ENCODE measurements at regions not wholly inside any gene's neighbourhood (a gene's known extent, or its start where the extent isn't known, plus 50 kb on each side); places are given as distances from the start of the nearest gene placed in this dataset.

- Histone ChIP-seq H3K4me1 (replicated peaks in 1 of 2) (no peaks in the 10 kb centered on the region), H3K27ac (no peak overlapping the region), H3K36me3 (replicated peaks in 1 of 2) (no peaks in the 10 kb centered on the region), H3K4me3 (no peak overlapping the region), H3K27me3 (no peaks in the 10 kb centered on the region), H3K9me3 (replicated peaks in 1 of 3) (no peaks in the 10 kb centered on the region)
- intact Hi-C loops (cut with DNase I): no loop called here
- WGBS, 4 donors: 50 to 60% (median 55%) methylated on average over 1 of the region's 1 CpG
- TF ChIP-seq, protein P1, sequence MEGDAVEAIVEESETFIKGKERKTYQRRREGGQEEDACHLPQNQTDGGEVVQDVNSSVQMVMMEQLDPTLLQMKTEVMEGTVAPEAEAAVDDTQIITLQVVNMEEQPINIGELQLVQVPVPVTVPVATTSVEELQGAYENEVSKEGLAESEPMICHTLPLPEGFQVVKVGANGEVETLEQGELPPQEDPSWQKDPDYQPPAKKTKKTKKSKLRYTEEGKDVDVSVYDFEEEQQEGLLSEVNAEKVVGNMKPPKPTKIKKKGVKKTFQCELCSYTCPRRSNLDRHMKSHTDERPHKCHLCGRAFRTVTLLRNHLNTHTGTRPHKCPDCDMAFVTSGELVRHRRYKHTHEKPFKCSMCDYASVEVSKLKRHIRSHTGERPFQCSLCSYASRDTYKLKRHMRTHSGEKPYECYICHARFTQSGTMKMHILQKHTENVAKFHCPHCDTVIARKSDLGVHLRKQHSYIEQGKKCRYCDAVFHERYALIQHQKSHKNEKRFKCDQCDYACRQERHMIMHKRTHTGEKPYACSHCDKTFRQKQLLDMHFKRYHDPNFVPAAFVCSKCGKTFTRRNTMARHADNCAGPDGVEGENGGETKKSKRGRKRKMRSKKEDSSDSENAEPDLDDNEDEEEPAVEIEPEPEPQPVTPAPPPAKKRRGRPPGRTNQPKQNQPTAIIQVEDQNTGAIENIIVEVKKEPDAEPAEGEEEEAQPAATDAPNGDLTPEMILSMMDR (IDR thresholded peaks at IDR 0.05): no peak
- TF ChIP-seq POLR2A (IDR thresholded peaks at IDR 0.05): no peak
- DNase-seq: no peak
Observed at GRCh38 chr1:218201601-218202000, 83.5 kb upstream of the RRP15 start.

DNA sequence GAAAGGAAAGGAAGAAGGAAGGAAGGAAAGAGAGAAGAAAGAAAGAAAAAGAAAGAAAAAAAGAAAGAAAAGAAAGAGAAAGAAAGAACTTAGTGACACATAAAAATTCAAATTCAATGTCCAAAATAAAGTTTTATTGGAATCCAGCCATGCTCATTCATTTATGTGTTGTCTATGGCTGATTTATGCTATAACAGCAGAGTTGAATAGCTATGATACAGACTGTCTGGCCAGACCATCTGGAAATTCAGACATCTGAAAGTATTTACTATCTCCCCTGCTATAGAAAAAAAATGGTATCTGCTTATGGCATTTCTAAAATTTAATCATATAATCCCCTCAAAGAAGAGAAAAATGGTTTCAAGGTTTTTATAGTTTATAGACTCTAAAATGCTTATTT, 79.4 kb upstream of the RRP15 start:
- no peak overlapping the region for H3K4me3 ChIP-seq
- no peaks in the 10 kb centered on the region for H3K9me3 ChIP-seq (replicated peaks in 1 of 3)
- H3K27me3 ChIP-seq: no peaks in the 10 kb centered on the region
- H3K36me3 ChIP-seq (replicated peaks in 1 of 2): no peaks in the 10 kb centered on the region
- no peak for TF ChIP-seq POLR2A (IDR thresholded peaks at IDR 0.05)
- TF ChIP-seq, protein P1 (IDR thresholded peaks at IDR 0.05): no peak
- DNase-seq: no peak
- intact Hi-C loops (cut with DNase I): no loop called here
- H3K4me1 ChIP-seq (replicated peaks in 1 of 2): no peaks in the 10 kb centered on the region
- no peak overlapping the region for H3K27ac ChIP-seq

DNA sequence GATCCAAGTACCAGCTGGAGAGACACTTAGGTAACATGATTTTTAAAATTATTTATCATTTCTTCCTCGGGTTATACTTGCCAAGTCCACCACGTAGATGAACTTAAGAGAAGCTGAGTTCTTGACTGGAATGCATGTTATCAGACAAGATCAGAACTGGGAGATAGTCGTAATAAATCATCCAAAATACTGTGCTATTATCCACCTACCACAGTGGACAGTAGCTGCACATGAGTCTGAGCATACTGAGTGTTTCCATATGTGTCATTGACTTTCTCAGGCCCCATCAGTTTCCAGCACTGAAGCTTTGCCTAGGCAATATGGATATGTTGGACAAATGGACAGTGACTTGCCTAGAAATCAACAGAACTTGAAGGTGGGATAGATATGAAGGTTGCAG, 77.9 kb upstream of the RRP15 start:
- Histone ChIP-seq H3K27me3 (no peaks in the 10 kb centered on the region), H3K9me3 (replicated peaks in 1 of 3) (no peaks in the 10 kb centered on the region), H3K36me3 (replicated peaks in 1 of 2) (no peaks in the 10 kb centered on the region), H3K4me1 (replicated peaks in 1 of 2) (no peaks in the 10 kb centered on the region), H3K4me3 (no peak overlapping the region), H3K27ac (no peak overlapping the region)
- no peak for DNase-seq
- WGBS, 4 donors: 47 to 59% (median 56%) methylated on average over 3 of the region's 3 CpGs
- TF ChIP-seq POLR2A (IDR thresholded peaks at IDR 0.05): no peak
- TF ChIP-seq, protein P1 (IDR thresholded peaks at IDR 0.05): no peak
- intact Hi-C loops (cut with DNase I): no loop called here

DNA sequence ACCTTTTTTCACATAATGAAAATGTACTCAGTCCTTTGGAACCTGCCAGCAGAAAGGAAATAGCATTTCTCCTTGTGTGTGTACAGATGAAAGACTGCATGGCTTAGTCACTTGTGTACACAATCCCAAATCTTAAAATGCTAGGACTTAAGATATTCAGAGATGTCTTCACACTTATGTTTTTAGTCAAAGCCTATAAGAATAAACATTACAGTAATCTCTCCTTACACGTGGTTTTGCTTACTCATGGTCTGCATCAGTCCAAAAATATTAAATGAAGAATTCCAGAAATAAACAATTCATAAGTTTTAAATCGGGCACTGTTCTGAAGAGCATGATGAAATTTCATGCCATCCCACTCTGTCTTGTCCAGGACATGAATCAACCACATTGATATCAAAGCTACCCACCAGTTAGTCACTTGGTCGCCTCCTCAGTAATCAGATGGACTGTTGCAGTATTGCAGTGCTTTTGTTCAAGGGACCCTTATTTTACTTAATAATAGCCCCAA, 75.7 kb upstream of the RRP15 start:
- Histone ChIP-seq H3K4me3 (no peak overlapping the region), H3K36me3 (replicated peaks in 1 of 2) (no peaks in the 10 kb centered on the region), H3K27ac (no peak overlapping the region), H3K27me3 (no peaks in the 10 kb centered on the region), H3K4me1 (replicated peaks in 1 of 2) (no peaks in the 10 kb centered on the region), H3K9me3 (replicated peaks in 1 of 3) (no peaks in the 10 kb centered on the region)
- intact Hi-C loops (cut with DNase I): no loop called here
- TF ChIP-seq, protein P1 (IDR thresholded peaks at IDR 0.05): no peak
- TF ChIP-seq POLR2A (IDR thresholded peaks at IDR 0.05): no peak
- no peak for DNase-seq
- WGBS, 4 donors: 56 to 66% (median 61%) methylated on average over 3 of the region's 3 CpGs

Measured in adrenal gland (tissue), 9 donors.